ENCODE measurements at regions not wholly inside any gene's neighbourhood (a gene's known extent, or its start where the extent isn't known, plus 50 kb on each side); places are given as distances from the start of the nearest gene placed in this dataset.
"Not testable (repeated sequence)": the region's sequence is repeated elsewhere in the genome, so short reads cannot be mapped to it uniquely, and the experiment has no call there.

GRCh38 chr2:145002624-145003023 is 482.7 kb upstream of the ZEB2 start:
- no peak for DNase-seq

- no peak for DNase-seq
Observed at GRCh38 chr2:145000376-145000775, 480.5 kb upstream of the ZEB2 start.

DNA sequence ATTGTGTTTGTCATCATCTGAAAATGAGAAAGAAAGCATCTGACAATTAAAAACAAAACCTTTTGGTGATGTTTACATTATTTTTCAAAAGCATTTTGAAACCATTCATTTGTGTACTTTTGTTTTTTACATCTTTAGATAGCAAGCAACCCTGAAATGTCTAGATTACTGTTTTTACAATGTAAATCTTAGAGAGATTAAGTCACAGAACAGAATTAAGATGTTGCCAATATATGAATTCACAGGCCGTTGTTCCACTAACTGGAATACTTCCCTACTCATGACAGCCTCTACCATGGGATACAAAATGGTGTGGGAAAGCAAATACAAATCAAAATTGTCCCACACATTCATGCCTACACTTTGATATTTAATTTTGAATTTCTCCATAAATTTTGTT is 480.0 kb upstream of the ZEB2 start:
- no peak for DNase-seq

- no peak for DNase-seq
Observed at GRCh38 chr2:144999071-144999875, 479.4 kb upstream of the ZEB2 start.

DNA sequence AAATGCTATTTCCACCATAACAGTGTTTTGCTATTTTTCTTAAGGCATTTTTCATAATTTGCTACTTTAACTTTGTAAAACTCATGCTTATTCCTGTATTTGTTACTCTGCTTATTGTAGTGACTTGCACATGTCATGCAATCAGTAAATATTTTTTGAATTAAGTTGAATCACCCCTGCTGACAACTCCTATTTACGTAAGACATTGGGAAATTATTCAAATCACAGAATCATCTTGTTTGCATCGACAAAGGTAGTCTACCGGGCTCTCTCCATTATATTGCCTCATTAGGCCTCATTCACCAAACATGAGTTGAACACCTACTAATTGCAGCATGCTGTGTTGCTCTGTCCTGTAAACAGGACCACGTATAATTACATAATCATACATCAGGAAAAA is 478.5 kb upstream of the ZEB2 start:
- no peak for DNase-seq

DNA sequence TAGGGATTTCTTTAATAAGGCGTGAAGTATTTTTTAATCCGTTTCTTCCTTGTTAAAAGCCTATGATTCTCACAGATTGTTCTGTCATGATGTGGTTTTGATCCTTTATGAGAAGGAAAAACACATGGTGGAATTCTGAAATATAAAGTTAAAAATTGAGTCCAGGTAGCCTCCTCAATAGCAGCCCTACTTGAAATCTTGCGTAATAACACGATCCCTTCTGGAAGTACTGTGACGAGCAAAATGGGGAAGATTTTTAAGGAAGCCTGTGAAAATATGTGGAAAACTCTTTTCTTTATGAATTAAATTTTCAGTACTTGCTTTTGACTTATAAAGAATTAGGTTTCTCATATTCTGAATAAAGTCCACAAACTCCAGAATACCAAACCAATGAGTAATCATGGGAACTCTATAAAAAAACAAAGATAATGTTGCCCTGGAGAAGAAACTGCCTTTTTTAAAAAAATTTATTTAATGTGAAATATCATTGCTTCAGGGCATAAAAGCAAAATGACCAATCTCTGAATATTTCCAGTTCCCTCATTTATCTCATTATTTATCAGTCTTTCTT is 476.4 kb upstream of the ZEB2 start:
- DNase-seq: no peak

GRCh38 chr2:144995482-144995881 is 475.6 kb upstream of the ZEB2 start:
- no peak for DNase-seq

DNA sequence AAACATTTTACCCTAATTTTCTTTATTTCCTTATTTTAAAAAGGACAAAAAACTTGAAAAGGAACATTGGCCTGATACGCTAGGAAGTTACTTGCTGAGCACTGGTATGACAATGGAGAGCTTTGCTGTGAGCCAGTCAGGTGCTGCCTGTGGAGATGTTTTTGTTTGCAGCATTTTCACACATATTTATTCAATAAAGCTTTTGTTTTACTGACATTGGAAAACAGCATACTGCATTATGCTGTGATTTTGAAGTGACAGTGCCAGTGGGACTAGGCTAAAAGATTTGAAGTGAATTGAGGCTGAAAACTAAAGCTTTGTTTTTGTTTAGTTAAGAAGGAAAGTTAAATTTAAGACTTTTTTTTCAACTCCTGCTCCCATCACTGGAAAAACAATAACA is 470.7 kb upstream of the ZEB2 start:
- no peak for DNase-seq

DNA sequence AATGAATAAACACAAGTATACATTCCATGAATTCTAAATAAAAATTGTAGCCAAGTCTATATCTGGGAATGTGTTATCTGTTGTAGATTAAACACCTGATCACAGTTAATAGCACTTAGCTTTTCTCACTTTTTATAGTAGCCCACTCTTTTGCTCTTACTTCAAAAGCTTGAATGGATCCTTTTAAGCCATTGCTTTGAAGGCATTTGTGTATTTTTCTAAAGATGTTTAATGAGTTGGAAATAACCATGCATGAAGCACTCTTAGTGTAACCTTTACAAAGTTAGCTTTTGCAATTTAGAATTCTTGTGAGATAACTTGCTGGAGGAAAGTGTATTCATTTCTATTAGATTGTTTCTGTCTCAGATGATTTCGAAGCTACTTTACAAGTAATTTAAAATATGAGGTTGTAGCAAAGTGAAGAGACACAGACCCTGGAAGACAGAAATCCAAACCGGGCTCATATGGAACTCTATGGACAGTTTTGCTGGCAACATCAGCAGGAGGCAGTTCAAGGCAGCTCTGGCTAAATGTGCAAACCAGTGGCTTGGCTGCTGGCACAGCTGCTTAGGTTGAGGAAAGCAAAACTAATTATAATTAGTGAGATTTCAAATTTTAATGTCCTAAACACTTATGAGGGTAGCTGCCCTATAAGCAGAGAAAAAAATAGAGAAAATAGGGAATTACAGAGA is 469.8 kb upstream of the ZEB2 start:
- no peak for DNase-seq

DNA sequence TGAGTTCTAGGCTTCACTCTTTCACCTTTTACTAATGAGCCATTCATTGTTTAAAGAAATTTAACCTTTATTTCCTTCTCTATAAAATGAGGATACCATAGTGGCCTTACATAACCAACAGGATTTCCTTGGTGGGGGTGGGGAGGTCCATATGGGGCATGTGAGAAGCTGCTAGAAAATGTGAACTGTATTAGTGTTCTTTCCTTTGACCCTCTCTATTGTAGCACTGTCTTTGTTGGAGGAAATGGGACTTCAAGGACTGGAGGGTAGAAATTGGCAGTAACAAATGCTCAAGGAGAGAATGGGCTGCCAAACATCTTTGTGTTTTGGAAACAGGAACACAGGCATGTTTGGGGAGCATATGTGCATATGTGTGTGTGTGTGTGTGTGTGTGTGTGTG is 468.7 kb upstream of the ZEB2 start:
- no peak for DNase-seq

GRCh38 chr2:144986691-144987090 is 466.8 kb upstream of the ZEB2 start:
- DNase-seq: no peak

- DNase-seq: no peak
Observed at GRCh38 chr2:144984038-144984437, 464.1 kb upstream of the ZEB2 start.

- DNase-seq: no peak
Observed at GRCh38 chr2:144983107-144983506, 463.2 kb upstream of the ZEB2 start.

GRCh38 chr2:144982481-144982880 is 462.6 kb upstream of the ZEB2 start:
- no peak for DNase-seq

DNA sequence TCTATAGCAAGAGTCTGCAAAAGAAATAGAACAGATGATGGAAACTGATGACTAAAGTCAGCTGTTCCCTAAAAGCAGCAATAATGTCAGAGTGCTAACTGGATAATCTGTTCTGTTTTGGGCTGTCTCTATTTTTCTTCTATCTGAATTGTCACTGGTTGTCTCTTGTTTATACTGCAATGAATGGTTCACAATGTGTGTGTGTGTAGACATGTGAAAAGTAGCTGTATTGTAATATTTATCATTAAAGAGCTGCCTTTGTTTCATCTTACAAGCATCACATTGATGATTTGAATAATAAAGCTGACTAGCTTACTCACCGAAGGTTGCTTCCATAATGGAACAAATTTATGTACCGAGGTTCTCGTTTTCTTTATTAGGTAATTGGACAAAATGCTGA is 456.0 kb upstream of the ZEB2 start:
- DNase-seq: no peak

GRCh38 chr2:144972676-144973075 is 452.8 kb upstream of the ZEB2 start:
- no peak for DNase-seq

DNA sequence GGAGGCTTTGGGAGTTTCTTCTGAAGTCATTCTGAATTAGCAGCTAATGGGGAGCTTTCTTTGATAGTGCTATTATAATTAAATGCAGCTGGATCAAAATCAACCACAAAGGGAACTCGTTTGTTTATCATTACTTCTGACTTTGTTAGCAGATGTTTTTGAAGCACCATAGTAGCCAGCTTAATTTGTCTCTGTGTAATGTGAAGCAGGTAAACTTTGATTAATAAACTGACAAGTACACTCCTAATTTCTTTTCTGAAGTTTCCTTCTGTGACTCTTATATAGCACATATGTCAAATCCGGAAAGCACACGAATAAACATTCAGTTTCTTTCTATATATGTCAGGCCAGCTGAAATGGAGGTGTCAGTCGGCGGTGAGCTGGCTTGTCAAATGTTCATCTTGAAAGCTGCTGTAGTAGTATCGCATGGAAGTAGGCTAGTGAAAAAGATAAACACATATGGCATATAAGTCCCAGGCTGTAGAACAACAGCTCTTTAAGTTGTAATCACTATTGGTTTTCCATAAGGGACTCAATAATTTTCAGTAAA is 451.9 kb upstream of the ZEB2 start:
- no peak for DNase-seq

GRCh38 chr2:144970410-144970809 is 450.5 kb upstream of the ZEB2 start:
- not testable (repeated sequence) for DNase-seq

GRCh38 chr2:144969564-144969963 is 449.6 kb upstream of the ZEB2 start:
- not testable (repeated sequence) for DNase-seq

DNA sequence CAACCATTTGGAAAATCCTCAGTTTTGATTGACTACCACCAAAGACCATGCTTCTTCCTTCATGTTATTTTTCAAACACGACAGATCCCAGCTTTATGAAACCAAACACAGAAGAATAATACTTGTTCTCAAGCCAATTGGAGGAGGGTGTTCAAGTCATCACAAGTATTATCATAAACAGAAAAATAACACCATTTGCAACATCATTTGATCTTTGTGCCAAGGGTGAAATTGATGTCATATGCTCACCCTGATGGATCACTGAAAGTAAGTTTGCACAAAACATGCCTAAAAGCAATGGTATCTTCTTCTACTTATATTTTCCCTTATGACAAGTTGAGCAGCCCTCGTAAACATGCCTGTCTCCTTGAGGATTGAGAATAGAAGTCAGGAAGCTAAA is 448.0 kb upstream of the ZEB2 start:
- no peak for DNase-seq

- DNase-seq: no peak
Observed at GRCh38 chr2:144965172-144965571, 445.3 kb upstream of the ZEB2 start.

- no peak for DNase-seq
Observed at GRCh38 chr2:144963031-144963430, 443.1 kb upstream of the ZEB2 start.

DNA sequence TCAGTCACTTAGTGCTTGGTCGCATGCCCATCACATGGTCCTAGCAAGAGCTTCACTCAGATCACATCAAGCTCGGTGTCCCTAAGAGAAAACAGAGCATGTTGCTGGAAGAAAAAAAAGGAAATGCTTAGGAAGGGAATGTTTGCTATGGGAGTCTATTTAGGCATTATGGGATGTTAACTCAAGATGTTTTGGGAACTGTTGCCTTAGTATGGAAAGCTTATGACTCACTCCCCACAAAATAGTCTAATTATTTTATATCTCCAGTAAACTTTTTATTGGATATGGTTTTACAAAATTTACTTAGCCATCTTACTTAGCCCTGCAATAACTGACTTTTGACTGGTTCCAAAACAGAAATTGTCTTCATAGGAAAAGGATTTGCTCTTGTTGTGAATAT is 439.5 kb upstream of the ZEB2 start:
- no peak for DNase-seq

All from NCI-H2029 (cell line).